Thoracic aorta (tissue), 2 donors: ENCODE measurements at regions not wholly inside any gene's neighbourhood (a gene's known extent, or its start where the extent isn't known, plus 50 kb on each side); places are given as distances from the start of the nearest gene placed in this dataset.

Experiments used
- ATAC-seq: fragments of 150-250 bp; one replicate; pipeline ENCODE4 v1.8.0; 2017; ENCODE audit warnings: low read depth; ENCODE audit not compliant: insufficient number of reproducible peaks, low FRiP score
- DNase-seq: peaks from one replicate; pipeline ENCODE4 v3.0.0-alpha.2; 2020; ENCODE audit warnings: low spot score
- H3K27ac ChIP-seq, 2 donors: fragments of 200-600 bp; sonication (generic); 1 replicate in 1 of 2; 2 replicates in 1 of 2; pipeline ENCODE4 v1.5.1; 2016; ENCODE audit warnings: mild to moderate bottlenecking in 2 of 2, moderate library complexity in 2 of 2
- H3K27me3 ChIP-seq: fragments of 200-600 bp; sonication (generic); replicated peaks from 2 replicates; pipeline ENCODE4 v1.6.0; 2016; ENCODE audit warnings: mild to moderate bottlenecking; ENCODE audit not compliant: insufficient read depth
- H3K36me3 ChIP-seq: fragments of 200-600 bp; sonication (generic); one replicate; pipeline ENCODE4 v1.5.1; 2016
- H3K4me1 ChIP-seq, 2 donors: fragments of 200-600 bp; sonication (generic); 1 replicate in 1 of 2; 2 replicates in 1 of 2; pipeline versions ENCODE4 v1.5.1 to v1.6.0; 2016; ENCODE audit warnings: low read depth in 2 of 2, mild to moderate bottlenecking in 1 of 2; ENCODE audit not compliant: control insufficient read depth in 1 of 2
- H3K4me3 ChIP-seq: fragments of 200-600 bp; sonication (generic); 2 replicates; pipeline ENCODE4 v1.5.1; 2016; ENCODE audit warnings: mild to moderate bottlenecking
- H3K9me3 ChIP-seq: fragments of 200-600 bp; sonication (generic); 2 replicates; pipeline ENCODE4 v1.5.1; 2016
- CTCF ChIP-seq: fragments of 200-600 bp; sonication (generic); IDR thresholded peaks from one replicate; pipeline ENCODE4 v1.5.1; 2019; ENCODE audit warnings: antibody characterized with exemption

GRCh38 chr1:87194271-87194774 lies 134.4 kb upstream of the LMO4 start:
- H3K9me3 ChIP-seq = no peaks in the 10 kb centered on the region
- H3K36me3 ChIP-seq = no peaks in the 10 kb centered on the region
- H3K27ac ChIP-seq = no peak overlapping the region
- no peak for DNase-seq
- no peak for ATAC-seq
- no peaks in the 10 kb centered on the region for H3K27me3 ChIP-seq
- no peaks in the 10 kb centered on the region for H3K4me1 ChIP-seq
- TF ChIP-seq CTCF = no peak
- no peak overlapping the region for H3K4me3 ChIP-seq

DNA sequence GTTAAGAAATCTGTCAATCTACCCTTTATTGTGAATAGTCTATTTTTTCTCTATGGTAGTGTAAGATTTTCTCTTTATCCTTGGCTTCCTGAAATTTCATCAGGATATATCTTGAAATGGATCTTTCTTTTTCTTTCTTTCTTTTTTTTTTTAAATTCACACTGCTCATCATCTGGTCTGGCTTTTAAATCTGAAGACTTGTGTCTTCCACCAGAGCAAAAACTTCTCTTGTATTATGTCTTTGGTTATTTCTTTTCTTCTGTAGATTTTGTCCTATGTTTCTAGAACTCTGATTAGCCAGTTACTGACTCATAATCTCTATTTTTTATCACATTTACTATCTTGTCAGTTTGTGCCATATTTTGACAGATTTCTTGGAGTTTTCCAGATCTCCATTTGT lies 133.8 kb upstream of the LMO4 start:
- no peaks in the 10 kb centered on the region for H3K27me3 ChIP-seq
- H3K36me3 ChIP-seq = no peaks in the 10 kb centered on the region
- ATAC-seq (no peak), DNase-seq (no peak)
- H3K27ac ChIP-seq = no peak overlapping the region
- no peak overlapping the region for H3K4me3 ChIP-seq
- H3K4me1 ChIP-seq = no peaks in the 10 kb centered on the region
- H3K9me3 ChIP-seq = no peaks in the 10 kb centered on the region
- no peak for TF ChIP-seq CTCF

- no peak overlapping the region for H3K27ac ChIP-seq
- no peak for DNase-seq
- ATAC-seq = no peak
- no peak for TF ChIP-seq CTCF
- no peaks in the 10 kb centered on the region for H3K36me3 ChIP-seq
- H3K4me3 ChIP-seq = no peak overlapping the region
- no peaks in the 10 kb centered on the region for H3K27me3 ChIP-seq
- H3K9me3 ChIP-seq = no peaks in the 10 kb centered on the region
- H3K4me1 ChIP-seq = no peaks in the 10 kb centered on the region
Measured at GRCh38 chr1:87196110-87196827, 132.4 kb upstream of the LMO4 start.

DNA sequence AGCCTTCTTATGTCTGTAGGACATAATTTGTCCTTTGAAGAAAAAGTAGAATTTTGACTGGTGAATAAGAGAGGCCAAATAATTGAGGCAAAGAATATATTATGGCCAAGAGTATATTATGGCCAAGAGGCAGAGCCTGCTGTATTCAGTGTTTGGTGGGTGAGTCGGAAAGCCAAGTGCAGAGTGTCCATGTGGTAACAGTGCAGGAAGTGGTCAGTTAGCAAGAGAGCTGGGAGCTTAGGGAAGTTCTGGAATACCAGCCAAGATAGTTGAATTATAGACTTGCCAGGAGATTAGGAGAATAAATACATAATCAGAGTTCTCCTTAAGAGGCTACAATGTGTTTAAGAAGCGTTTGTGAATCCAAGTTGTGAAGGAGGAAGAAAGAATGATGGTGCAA lies 131.5 kb upstream of the LMO4 start:
- H3K9me3 ChIP-seq = no peaks in the 10 kb centered on the region
- no peak overlapping the region for H3K27ac ChIP-seq
- H3K4me1 ChIP-seq = no peaks in the 10 kb centered on the region
- no peak for DNase-seq
- no peak for ATAC-seq
- H3K36me3 ChIP-seq = no peaks in the 10 kb centered on the region
- no peak for TF ChIP-seq CTCF
- H3K27me3 ChIP-seq = no peaks in the 10 kb centered on the region
- no peak overlapping the region for H3K4me3 ChIP-seq

- no peak overlapping the region for H3K27ac ChIP-seq
- TF ChIP-seq CTCF = no peak
- DNase-seq = no peak
- no peak for ATAC-seq
- no peaks in the 10 kb centered on the region for H3K4me1 ChIP-seq
- H3K27me3 ChIP-seq = no peaks in the 10 kb centered on the region
- no peak overlapping the region for H3K4me3 ChIP-seq
- no peaks in the 10 kb centered on the region for H3K9me3 ChIP-seq
- no peaks in the 10 kb centered on the region for H3K36me3 ChIP-seq
Measured at GRCh38 chr1:87197641-87198040, 131.0 kb upstream of the LMO4 start.
